ENCODE measurements at regions not wholly inside any gene's neighbourhood (a gene's known extent, or its start where the extent isn't known, plus 50 kb on each side); places are given as distances from the start of the nearest gene placed in this dataset.

DNA sequence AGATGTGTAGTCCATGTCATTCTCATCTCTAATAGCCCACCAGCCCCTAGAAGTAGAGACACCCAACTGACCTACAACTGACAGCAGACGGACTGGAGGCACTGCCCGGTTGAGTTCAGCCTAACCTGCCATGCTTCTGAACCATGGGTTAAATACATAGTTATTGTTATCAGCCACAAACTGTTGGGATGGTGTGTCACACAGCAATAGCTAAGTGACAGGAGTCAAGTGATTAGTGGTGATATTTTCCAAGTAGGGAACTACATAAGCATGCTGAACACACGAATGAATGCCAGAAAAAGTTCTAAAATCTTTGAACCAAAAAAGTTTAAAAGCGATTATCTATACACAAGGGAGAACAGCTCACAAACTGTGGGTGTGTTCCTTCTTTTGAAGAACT is 80.1 kb downstream of the SYNE3 start:
- TF ChIP-seq POLR2AphosphoS5 (IDR thresholded peaks at IDR 0.05; ENCODE audit: low read depth, low read length) (no peak), HDAC6 (IDR thresholded peaks at IDR 0.05; ENCODE audit: low read depth, low read length) (no peak), MYC (CRISPR knock-in tag; IDR thresholded peaks at IDR 0.05; ENCODE audit: borderline replicate concordance) (no peak), ZBTB21 (CRISPR knock-in tag; IDR thresholded peaks at IDR 0.05) (no peak), CTCF (CRISPR knock-in tag; IDR thresholded peaks at IDR 0.05) (no peak), RFX5 (IDR thresholded peaks at IDR 0.05; ENCODE audit: low read depth, low read length) (no peak)

Data from HepG2 (cell line).